ENCODE measurements at regions not wholly inside any gene's neighbourhood (a gene's known extent, or its start where the extent isn't known, plus 50 kb on each side); places are given as distances from the start of the nearest gene placed in this dataset.

GRCh38 chr12:24071842-24072241 is 122.4 kb upstream of the SOX5 start:
- H4K91ac ChIP-seq (ENCODE audit: low read depth, low read length, poor library complexity), result no peak overlapping the region
- no peak overlapping the region for H3K27ac ChIP-seq (replicated peaks; ENCODE audit: low read length)
- H3K23ac ChIP-seq (ENCODE audit: low read depth, low read length, poor library complexity), result no peak overlapping the region
- no peaks in the 10 kb centered on the region for H3K36me3 ChIP-seq (replicated peaks in 1 of 2; ENCODE audit: control insufficient read depth in 2 of 2, insufficient read depth in 2 of 2, low read length in 2 of 2)
- H3K14ac ChIP-seq (ENCODE audit: low read length), result no peak overlapping the region
- H3K4me2 ChIP-seq (ENCODE audit: insufficient read depth, low read length, poor library complexity, severe bottlenecking), result no peak overlapping the region
- no peak overlapping the region for H2BK15ac ChIP-seq (ENCODE audit: low read length)
- H2BK12ac ChIP-seq (ENCODE audit: low read length), result no peak overlapping the region
- H3K4me1 ChIP-seq (ENCODE audit: control insufficient read depth in 2 of 2, insufficient read depth in 1 of 2, low read depth in 1 of 2, low read length in 2 of 2), result peaks cover 7 to 10% of the 10 kb centered on the region in 2 donors
- no peaks in the 10 kb centered on the region for H3K79me1 ChIP-seq (ENCODE audit: low read depth, low read length)
- no peak overlapping the region for H2BK120ac ChIP-seq (ENCODE audit: low read depth, low read length)
- no peak overlapping the region for H3K4ac ChIP-seq (ENCODE audit: low read length)
- H3K18ac ChIP-seq (ENCODE audit: low read length), result no peak overlapping the region
- no peak overlapping the region for H2BK5ac ChIP-seq (ENCODE audit: low read length)
- no peak for DNase-seq (ENCODE audit: low spot score)
- H3K9ac ChIP-seq (ENCODE audit: low read depth, low read length, poor library complexity), result no peak overlapping the region
- WGBS, 2 donors (ENCODE audit: extremely low coverage in 2 of 2, insufficient read length in 2 of 2, insufficient replicate concordance in 1 of 2), result no CpG with 5 or more reads among the region's 1 CpG
- H3K27me3 ChIP-seq (ENCODE audit: control insufficient read depth in 3 of 3, insufficient read depth in 3 of 3, low read depth in 1 of 3, low read length in 3 of 3), result no peaks in the 10 kb centered on the region
- H2AFZ ChIP-seq (ENCODE audit: low read length), result no peak overlapping the region
- no peak overlapping the region for H2AK5ac ChIP-seq (ENCODE audit: low read depth, low read length)
- H4K8ac ChIP-seq (ENCODE audit: low read depth, low read length), result no peak overlapping the region
- H3K4me3 ChIP-seq (ENCODE audit: low read length in 2 of 2), result no peak overlapping the region
- no peaks in the 10 kb centered on the region for H3K9me3 ChIP-seq (replicated peaks in 1 of 2; ENCODE audit: control insufficient read depth in 2 of 2, insufficient read depth in 1 of 2, low read depth in 1 of 2, low read length in 2 of 2)

- H3K27ac ChIP-seq (replicated peaks; ENCODE audit: low read length), result no peak overlapping the region
These were observed 120.3 kb upstream of the SOX5 start for GRCh38 chr12:24069532-24070395.

GRCh38 chr12:24066865-24067264 is 117.4 kb upstream of the SOX5 start:
- WGBS, 2 donors (ENCODE audit: extremely low coverage in 2 of 2, insufficient read length in 2 of 2, insufficient replicate concordance in 1 of 2), result no CpG with 5 or more reads among the region's 2 CpGs
- DNase-seq (ENCODE audit: low spot score), result no peak

More at GRCh38 chr12:24069532-24070395, 120.3 kb upstream of the SOX5 start:
- H3K9ac ChIP-seq (ENCODE audit: low read depth, low read length, poor library complexity), result no peak overlapping the region
- H2BK12ac ChIP-seq (ENCODE audit: low read length), result no peak overlapping the region
- H3K9me3 ChIP-seq (replicated peaks in 1 of 2; ENCODE audit: control insufficient read depth in 2 of 2, insufficient read depth in 1 of 2, low read depth in 1 of 2, low read length in 2 of 2), result no peaks in the 10 kb centered on the region
- H4K8ac ChIP-seq (ENCODE audit: low read depth, low read length), result no peak overlapping the region
- no peak overlapping the region for H2BK5ac ChIP-seq (ENCODE audit: low read length)
- H2AFZ ChIP-seq (ENCODE audit: low read length), result no peak overlapping the region
- peaks cover 5 to 7% of the 10 kb centered on the region in 2 donors for H3K4me1 ChIP-seq (ENCODE audit: control insufficient read depth in 2 of 2, insufficient read depth in 1 of 2, low read depth in 1 of 2, low read length in 2 of 2)
- H2BK15ac ChIP-seq (ENCODE audit: low read length), result no peak overlapping the region
- H3K23ac ChIP-seq (ENCODE audit: low read depth, low read length, poor library complexity), result no peak overlapping the region
- peak; percentile 30 for DNase-seq (ENCODE audit: low spot score)
- no peak overlapping the region for H3K4ac ChIP-seq (ENCODE audit: low read length)
- H3K79me1 ChIP-seq (ENCODE audit: low read depth, low read length), result no peaks in the 10 kb centered on the region
- no peaks in the 10 kb centered on the region for H3K36me3 ChIP-seq (replicated peaks in 1 of 2; ENCODE audit: control insufficient read depth in 2 of 2, insufficient read depth in 2 of 2, low read length in 2 of 2)
- H4K91ac ChIP-seq (ENCODE audit: low read depth, low read length, poor library complexity), result no peak overlapping the region
- no peak overlapping the region for H3K18ac ChIP-seq (ENCODE audit: low read length)
- no peaks in the 10 kb centered on the region for H3K27me3 ChIP-seq (ENCODE audit: control insufficient read depth in 3 of 3, insufficient read depth in 3 of 3, low read depth in 1 of 3, low read length in 3 of 3)
- H3K4me2 ChIP-seq (ENCODE audit: insufficient read depth, low read length, poor library complexity, severe bottlenecking), result no peak overlapping the region
- no peak overlapping the region for H3K4me3 ChIP-seq (ENCODE audit: low read length in 2 of 2)
- H3K14ac ChIP-seq (ENCODE audit: low read length), result no peak overlapping the region
- no peak overlapping the region for H2AK5ac ChIP-seq (ENCODE audit: low read depth, low read length)
- no CpG with 5 or more reads among the region's 7 CpGs for WGBS, 2 donors (ENCODE audit: extremely low coverage in 2 of 2, insufficient read length in 2 of 2, insufficient replicate concordance in 1 of 2)
- H2BK120ac ChIP-seq (ENCODE audit: low read depth, low read length), result no peak overlapping the region

GRCh38 chr12:24066097-24066496 is 116.6 kb upstream of the SOX5 start:
- Histone ChIP-seq H3K4me3 (ENCODE audit: low read length in 2 of 2) (no peak overlapping the region), H3K79me1 (ENCODE audit: low read depth, low read length) (no peaks in the 10 kb centered on the region), H3K9ac (ENCODE audit: low read depth, low read length, poor library complexity) (no peak overlapping the region), H3K18ac (ENCODE audit: low read length) (no peak overlapping the region), H3K4ac (ENCODE audit: low read length) (no peak overlapping the region), H4K8ac (ENCODE audit: low read depth, low read length) (no peak overlapping the region), H2BK120ac (ENCODE audit: low read depth, low read length) (no peak overlapping the region), H3K4me1 (ENCODE audit: control insufficient read depth in 2 of 2, insufficient read depth in 1 of 2, low read depth in 1 of 2, low read length in 2 of 2) (peaks cover 5 to 7% of the 10 kb centered on the region in 2 donors), H3K27me3 (ENCODE audit: control insufficient read depth in 3 of 3, insufficient read depth in 3 of 3, low read depth in 1 of 3, low read length in 3 of 3) (no peaks in the 10 kb centered on the region), H3K4me2 (ENCODE audit: insufficient read depth, low read length, poor library complexity, severe bottlenecking) (no peak overlapping the region), H2AK5ac (ENCODE audit: low read depth, low read length) (no peak overlapping the region), H3K27ac (replicated peaks; ENCODE audit: low read length) (no peak overlapping the region), H3K36me3 (replicated peaks in 1 of 2; ENCODE audit: control insufficient read depth in 2 of 2, insufficient read depth in 2 of 2, low read length in 2 of 2) (no peaks in the 10 kb centered on the region), H3K23ac (ENCODE audit: low read depth, low read length, poor library complexity) (no peak overlapping the region), H2BK5ac (ENCODE audit: low read length) (no peak overlapping the region), H2AFZ (ENCODE audit: low read length) (no peak overlapping the region), H4K91ac (ENCODE audit: low read depth, low read length, poor library complexity) (no peak overlapping the region), H2BK12ac (ENCODE audit: low read length) (no peak overlapping the region), H3K14ac (ENCODE audit: low read length) (no peak overlapping the region), H3K9me3 (replicated peaks in 1 of 2; ENCODE audit: control insufficient read depth in 2 of 2, insufficient read depth in 1 of 2, low read depth in 1 of 2, low read length in 2 of 2) (no peaks in the 10 kb centered on the region), H2BK15ac (ENCODE audit: low read length) (no peak overlapping the region)
- no peak for DNase-seq (ENCODE audit: low spot score)

More at GRCh38 chr12:24066865-24067264, 117.4 kb upstream of the SOX5 start:
- no peak overlapping the region for H2BK5ac ChIP-seq (ENCODE audit: low read length)
- no peak overlapping the region for H2AK5ac ChIP-seq (ENCODE audit: low read depth, low read length)
- H3K27ac ChIP-seq (replicated peaks; ENCODE audit: low read length), result no peak overlapping the region
- no peak overlapping the region for H3K9ac ChIP-seq (ENCODE audit: low read depth, low read length, poor library complexity)
- H2BK12ac ChIP-seq (ENCODE audit: low read length), result no peak overlapping the region
- no peak overlapping the region for H3K4me2 ChIP-seq (ENCODE audit: insufficient read depth, low read length, poor library complexity, severe bottlenecking)
- H3K4me3 ChIP-seq (ENCODE audit: low read length in 2 of 2), result no peak overlapping the region
- no peaks in the 10 kb centered on the region for H3K79me1 ChIP-seq (ENCODE audit: low read depth, low read length)
- H2BK15ac ChIP-seq (ENCODE audit: low read length), result no peak overlapping the region
- H3K9me3 ChIP-seq (replicated peaks in 1 of 2; ENCODE audit: control insufficient read depth in 2 of 2, insufficient read depth in 1 of 2, low read depth in 1 of 2, low read length in 2 of 2), result no peaks in the 10 kb centered on the region
- H3K4me1 ChIP-seq (ENCODE audit: control insufficient read depth in 2 of 2, insufficient read depth in 1 of 2, low read depth in 1 of 2, low read length in 2 of 2), result peaks cover 5 to 7% of the 10 kb centered on the region in 2 donors
- no peak overlapping the region for H2BK120ac ChIP-seq (ENCODE audit: low read depth, low read length)
- no peak overlapping the region for H4K91ac ChIP-seq (ENCODE audit: low read depth, low read length, poor library complexity)
- no peak overlapping the region for H2AFZ ChIP-seq (ENCODE audit: low read length)
- H3K23ac ChIP-seq (ENCODE audit: low read depth, low read length, poor library complexity), result no peak overlapping the region
- H3K36me3 ChIP-seq (replicated peaks in 1 of 2; ENCODE audit: control insufficient read depth in 2 of 2, insufficient read depth in 2 of 2, low read length in 2 of 2), result no peaks in the 10 kb centered on the region
- H4K8ac ChIP-seq (ENCODE audit: low read depth, low read length), result no peak overlapping the region
- no peak overlapping the region for H3K18ac ChIP-seq (ENCODE audit: low read length)
- no peak overlapping the region for H3K14ac ChIP-seq (ENCODE audit: low read length)
- no peak overlapping the region for H3K4ac ChIP-seq (ENCODE audit: low read length)
- H3K27me3 ChIP-seq (ENCODE audit: control insufficient read depth in 3 of 3, insufficient read depth in 3 of 3, low read depth in 1 of 3, low read length in 3 of 3), result no peaks in the 10 kb centered on the region
